ENCODE measurements at regions not wholly inside any gene's neighbourhood (a gene's known extent, or its start where the extent isn't known, plus 50 kb on each side); places are given as distances from the start of the nearest gene placed in this dataset.
"Not testable (repeated sequence)": the region's sequence is repeated elsewhere in the genome, so short reads cannot be mapped to it uniquely, and the experiment has no call there.

GRCh38 chr14:44606576-44606975, 99.5 kb upstream of the FSCB start:
- TF ChIP-seq CTCF (IDR thresholded peaks at IDR 0.05; ENCODE audit: control insufficient read depth, insufficient read depth, low read depth, low read length, missing control alignments), result no peak
- H3K4me3 ChIP-seq (ENCODE audit: control insufficient read depth, low read depth, low read length), result no peak overlapping the region
- DNase-seq (ENCODE audit: low read depth), result no peak

- H3K4me3 ChIP-seq (ENCODE audit: control insufficient read depth, low read depth, low read length); DNase-seq (ENCODE audit: low read depth): not testable (repeated sequence)
Measured at GRCh38 chr14:44601266-44601665, 94.2 kb upstream of the FSCB start.

DNA sequence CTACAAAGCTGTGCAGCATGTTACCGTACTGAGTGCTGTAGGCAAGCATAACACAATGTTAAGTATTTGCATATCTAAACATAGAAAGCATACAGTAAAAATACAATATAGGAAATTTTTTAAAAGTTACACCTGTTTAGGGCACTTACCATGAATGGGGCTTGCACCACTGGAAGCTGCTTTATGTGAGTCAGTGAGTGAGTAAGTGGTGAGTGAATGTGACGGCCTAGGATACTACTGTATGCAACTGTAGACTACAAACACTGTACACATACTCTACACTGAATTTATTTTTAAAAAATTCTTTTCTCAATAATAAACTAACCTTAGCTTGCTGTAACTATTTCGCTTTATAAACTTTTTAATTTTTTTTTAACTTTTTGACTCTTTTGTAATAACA, 82.1 kb upstream of the FSCB start:
- no peak for DNase-seq (ENCODE audit: low read depth)

GRCh38 chr14:44586910-44587309, 79.8 kb upstream of the FSCB start:
- no peak overlapping the region for H3K4me3 ChIP-seq (ENCODE audit: control insufficient read depth, low read depth, low read length)
- DNase-seq (ENCODE audit: low read depth), result no peak

More for the DNA sequence above, 82.1 kb upstream of the FSCB start:
- H3K4me3 ChIP-seq (ENCODE audit: control insufficient read depth, low read depth, low read length), result no peak overlapping the region
- no peak for TF ChIP-seq CTCF (IDR thresholded peaks at IDR 0.05; ENCODE audit: control insufficient read depth, insufficient read depth, low read depth, low read length, missing control alignments)

DNA sequence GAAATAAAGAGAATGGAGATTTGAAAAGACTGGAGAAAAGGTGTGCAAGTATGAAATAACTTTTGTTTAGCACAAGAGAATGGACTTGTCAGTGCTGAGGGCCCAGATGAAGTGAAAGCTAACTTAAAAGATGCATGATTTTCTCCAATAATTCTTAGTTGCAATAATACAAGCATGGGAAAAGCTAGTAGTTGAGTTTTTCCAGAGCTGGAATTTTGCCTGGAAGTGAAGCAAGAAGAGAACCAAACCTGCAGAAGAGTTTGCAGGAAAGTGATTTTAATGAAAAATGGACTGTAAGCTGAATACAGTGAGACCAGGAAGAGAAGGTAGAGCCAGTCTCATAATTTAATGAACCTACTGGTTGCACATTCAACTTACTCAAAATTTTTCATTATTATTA, 69.3 kb upstream of the FSCB start:
- no peak for TF ChIP-seq CTCF (IDR thresholded peaks at IDR 0.05; ENCODE audit: control insufficient read depth, insufficient read depth, low read depth, low read length, missing control alignments)
- DNase-seq (ENCODE audit: low read depth), result no peak

More at GRCh38 chr14:44586910-44587309, 79.8 kb upstream of the FSCB start:
- no peak for TF ChIP-seq CTCF (IDR thresholded peaks at IDR 0.05; ENCODE audit: control insufficient read depth, insufficient read depth, low read depth, low read length, missing control alignments)

GRCh38 chr14:44567997-44568396, 60.9 kb upstream of the FSCB start:
- no peak for DNase-seq (ENCODE audit: low read depth)
- H3K4me3 ChIP-seq (ENCODE audit: control insufficient read depth, low read depth, low read length), result no peak overlapping the region
- no peak for TF ChIP-seq CTCF (IDR thresholded peaks at IDR 0.05; ENCODE audit: control insufficient read depth, insufficient read depth, low read depth, low read length, missing control alignments)

More for the DNA sequence above, 69.3 kb upstream of the FSCB start:
- H3K4me3 ChIP-seq (ENCODE audit: control insufficient read depth, low read depth, low read length), result no peak overlapping the region

DNA sequence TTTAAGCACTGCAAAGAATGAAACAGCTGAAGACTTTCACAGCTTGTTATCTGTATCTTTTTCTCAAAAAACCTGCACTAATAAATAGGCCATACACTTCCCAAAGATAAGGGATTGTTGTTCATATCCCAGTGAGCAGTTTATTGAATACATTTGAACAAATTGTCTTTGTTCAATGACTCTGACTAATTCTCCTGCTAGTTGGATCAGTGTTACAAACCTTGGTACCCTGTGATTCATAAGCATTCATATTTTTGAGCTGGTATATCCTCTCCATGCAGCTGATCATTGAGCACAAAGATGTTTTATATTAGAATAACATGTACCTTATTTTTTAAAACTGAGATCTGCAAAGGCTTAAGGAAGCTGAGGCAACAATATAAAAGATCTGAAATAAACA, 58.9 kb upstream of the FSCB start:
- no peak for TF ChIP-seq CTCF (IDR thresholded peaks at IDR 0.05; ENCODE audit: control insufficient read depth, insufficient read depth, low read depth, low read length, missing control alignments)

More for the DNA sequence above, 58.9 kb upstream of the FSCB start:
- no peak overlapping the region for H3K4me3 ChIP-seq (ENCODE audit: control insufficient read depth, low read depth, low read length)
- DNase-seq (ENCODE audit: low read depth), result no peak

All from AG09309 (cell line).